OCI-LY3 (cell line): ENCODE measurements at regions not wholly inside any gene's neighbourhood (a gene's known extent, or its start where the extent isn't known, plus 50 kb on each side); places are given as distances from the start of the nearest gene placed in this dataset.

Experiments
- H2AFZ ChIP-seq: fragments of 200-600, 300-600 bp; shearing (Covaris generic); 2 replicates; pipeline ENCODE4 v1.6.0; 2014; ENCODE audit warnings: antibody characterized with exemption, low read depth, low read length
- H3K27ac ChIP-seq: fragments of 200-600, 300-600 bp; sonication (generic); 2 replicates; pipeline ENCODE4 v1.5.1; 2014; ENCODE audit warnings: mild to moderate bottlenecking, low read length, moderate library complexity, mixed read lengths
- H3K27me3 ChIP-seq: fragments of 200-600, 300-600 bp; sonication (generic); 2 replicates; pipeline ENCODE4 v1.6.1; 2014; ENCODE audit warnings: low read depth, low read length, mixed read lengths
- H3K36me3 ChIP-seq: fragments of 200-600, 300-600 bp; sonication (generic); replicated peaks from 2 replicates; pipeline ENCODE3; 2014; ENCODE audit warnings: low read depth, low read length, mixed read lengths
- H3K4me1 ChIP-seq: fragments of 300-600, 200-600 bp; sonication (generic); 2 replicates; pipeline ENCODE4 v1.6.1; 2014; ENCODE audit warnings: low read length, mixed read lengths
- H3K4me2 ChIP-seq: fragments of 200-600, 300-600 bp; sonication (generic); 2 replicates; pipeline ENCODE4 v1.6.1; 2014; ENCODE audit warnings: low read length, mixed read lengths
- H3K4me3 ChIP-seq: fragments of 300-600, 200-600 bp; sonication (generic); 2 replicates; pipeline ENCODE4 v1.5.1; 2014; ENCODE audit warnings: antibody characterized with exemption, mild to moderate bottlenecking, low read length, moderate library complexity
- H3K79me2 ChIP-seq: fragments of 300-600, 200-600 bp; shearing (Covaris generic); 2 replicates; pipeline ENCODE4 v1.6.1; 2014; ENCODE audit warnings: mild to moderate bottlenecking, low read length, mixed read lengths
- H3K9ac ChIP-seq: fragments of 300-600, 200-600 bp; shearing (Covaris generic); 2 replicates; pipeline ENCODE4 v1.6.0; 2014; ENCODE audit warnings: mild to moderate bottlenecking, low read length, moderate library complexity
- H3K9me3 ChIP-seq: fragments of 200-600, 300-600 bp; shearing (Covaris generic); 2 replicates; pipeline ENCODE4 v1.6.1; 2014; ENCODE audit warnings: low read length, mixed read lengths; ENCODE audit not compliant: insufficient read depth
- H4K20me1 ChIP-seq: fragments of 200-600, 300-600 bp; sonication (generic); 2 replicates; pipeline ENCODE4 v1.6.1; 2016; ENCODE audit warnings: low read length, mixed read lengths; ENCODE audit not compliant: insufficient read depth
- CTCF ChIP-seq: fragments of 200-600, 300-600 bp; sonication (generic); IDR thresholded peaks from 2 replicates; pipeline ENCODE4 v1.5.1; 2014; ENCODE audit warnings: antibody characterized with exemption, low read length, low read depth
- EZH2phosphoT487 ChIP-seq: fragments of 200-600 bp; shearing (Covaris generic); IDR thresholded peaks from 2 replicates; pipeline ENCODE4 v1.6.1; 2018; ENCODE audit warnings: antibody characterized with exemption, mixed run types, low read depth

- Histone ChIP-seq H3K9me3 (no peaks in the 10 kb centered on the region), H3K27ac (no peak overlapping the region), H3K4me3 (no peak overlapping the region), H2AFZ (no peak overlapping the region), H3K27me3 (no peaks in the 10 kb centered on the region), H3K79me2 (no peaks in the 10 kb centered on the region), H3K36me3 (no peaks in the 10 kb centered on the region), H3K4me1 (no peaks in the 10 kb centered on the region), H3K9ac (no peak overlapping the region), H3K4me2 (no peak overlapping the region), H4K20me1 (no peaks in the 10 kb centered on the region)
- TF ChIP-seq EZH2phosphoT487 (no peak), CTCF (no peak)
These were observed 266.1 kb upstream of the AMELY start for GRCh38 chrY:7177631-7178030.

- TF ChIP-seq CTCF = no peak
- TF ChIP-seq EZH2phosphoT487 = no peak
- Histone ChIP-seq H3K4me1 (no peaks in the 10 kb centered on the region), H3K9ac (no peak overlapping the region), H3K27me3 (no peaks in the 10 kb centered on the region; the same call in 1 of the 2 replicates), H3K36me3 (no peaks in the 10 kb centered on the region), H3K79me2 (no peaks in the 10 kb centered on the region), H3K4me2 (no peak overlapping the region), H3K4me3 (no peak overlapping the region), H3K9me3 (no peaks in the 10 kb centered on the region), H4K20me1 (no peaks in the 10 kb centered on the region), H2AFZ (no peak overlapping the region), H3K27ac (no peak overlapping the region)
These were observed 257.9 kb upstream of the AMELY start for GRCh38 chrY:7169475-7169874.

- Histone ChIP-seq H3K27me3 (no peaks in the 10 kb centered on the region), H3K4me3 (no peak overlapping the region), H3K36me3 (no peaks in the 10 kb centered on the region), H3K9ac (no peak overlapping the region), H2AFZ (no peak overlapping the region), H3K4me2 (no peak overlapping the region), H4K20me1 (no peaks in the 10 kb centered on the region), H3K27ac (no peak overlapping the region), H3K4me1 (no peaks in the 10 kb centered on the region), H3K79me2 (no peaks in the 10 kb centered on the region), H3K9me3 (no peaks in the 10 kb centered on the region)
- TF ChIP-seq EZH2phosphoT487 (no peak), CTCF (no peak)
These were observed 229.9 kb upstream of the AMELY start for GRCh38 chrY:7141477-7141876.
